ENCODE measurements at regions not wholly inside any gene's neighbourhood (a gene's known extent, or its start where the extent isn't known, plus 50 kb on each side); places are given as distances from the start of the nearest gene placed in this dataset.

DNA sequence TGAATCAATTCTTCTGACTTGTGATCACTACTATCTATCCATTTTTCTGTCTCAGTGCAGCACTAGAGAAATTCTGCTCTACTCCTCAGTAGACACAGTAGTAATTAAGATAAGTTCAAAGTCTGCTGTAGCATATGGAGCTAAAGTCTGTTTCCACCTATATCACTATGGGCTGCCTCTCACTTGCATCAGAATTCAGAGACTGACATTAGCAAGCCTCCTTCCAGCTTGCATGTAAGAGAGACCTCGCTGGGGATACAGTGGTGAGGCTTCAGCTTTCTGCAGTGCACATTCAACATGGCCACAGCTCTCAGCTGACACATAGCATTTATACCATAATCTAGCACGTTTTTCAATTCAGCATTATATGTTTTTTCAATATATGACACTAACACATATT lies 217.0 kb downstream of the PLOD2 start:
- TF ChIP-seq TARDBP (IDR thresholded peaks at IDR 0.05) (no peak), HDGF (IDR thresholded peaks at IDR 0.05; ENCODE audit: borderline replicate concordance) (no peak), LEF1 (IDR thresholded peaks at IDR 0.05; ENCODE audit: borderline replicate concordance) (no peak), L3MBTL2 (conservative IDR thresholded peaks at IDR 0.05) (no peak), FOXM1 (IDR thresholded peaks at IDR 0.05; ENCODE audit: borderline replicate concordance) (no peak), ARNT (IDR thresholded peaks at IDR 0.05) (no peak), SUZ12 (IDR thresholded peaks at IDR 0.05) (no peak), ZNF384 (IDR thresholded peaks at IDR 0.05) (no peak), NFRKB (IDR thresholded peaks at IDR 0.05) (no peak), CTBP1 (IDR thresholded peaks at IDR 0.05; ENCODE audit: borderline replicate concordance) (no peak), BHLHE40 (IDR thresholded peaks at IDR 0.05; ENCODE audit: borderline replicate concordance) (no peak), FOXA1 (IDR thresholded peaks at IDR 0.05) (no peak), SP1 (IDR thresholded peaks at IDR 0.05) (no peak)
- TF ChIP-seq, protein P1, sequence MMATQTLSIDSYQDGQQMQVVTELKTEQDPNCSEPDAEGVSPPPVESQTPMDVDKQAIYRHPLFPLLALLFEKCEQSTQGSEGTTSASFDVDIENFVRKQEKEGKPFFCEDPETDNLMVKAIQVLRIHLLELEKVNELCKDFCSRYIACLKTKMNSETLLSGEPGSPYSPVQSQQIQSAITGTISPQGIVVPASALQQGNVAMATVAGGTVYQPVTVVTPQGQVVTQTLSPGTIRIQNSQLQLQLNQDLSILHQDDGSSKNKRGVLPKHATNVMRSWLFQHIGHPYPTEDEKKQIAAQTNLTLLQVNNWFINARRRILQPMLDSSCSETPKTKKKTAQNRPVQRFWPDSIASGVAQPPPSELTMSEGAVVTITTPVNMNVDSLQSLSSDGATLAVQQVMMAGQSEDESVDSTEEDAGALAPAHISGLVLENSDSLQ (IDR thresholded peaks at IDR 0.05), result no peak
